Endothelial cell of umbilical vein (primary cell): ENCODE measurements at regions not wholly inside any gene's neighbourhood (a gene's known extent, or its start where the extent isn't known, plus 50 kb on each side); places are given as distances from the start of the nearest gene placed in this dataset.
"Not testable (repeated sequence)": the region's sequence is repeated elsewhere in the genome, so short reads cannot be mapped to it uniquely, and the experiment has no call there.

Experiments used
- BruUV-seq: library from RNA; stranded (reverse); fragments of 400-500 nt; replicated peaks from 2 replicates; lab custom pipeline; 2021; lab: Mats Ljungman, UMichigan
- CTCF ChIA-PET: fragments of 300-600, 350-600 bp; sonication (Branson Sonifier 250); formaldehyde crosslinking; loops from one replicate; lab custom pipeline; 2021; ENCODE audit warnings: antibody characterized with exemption, inconsistent platforms; lab: Charles Lee
- POLR2A ChIA-PET: fragments of 300-600, 350-600 bp; sonication (Branson Sonifier 250); formaldehyde crosslinking; loops from one replicate; lab custom pipeline; 2021; ENCODE audit warnings: antibody characterized with exemption, inconsistent platforms; lab: Charles Lee
- DNase-seq: peaks from one replicate; pipeline ENCODE4 v3.0.0-alpha.2; 2011; ENCODE audit warnings: low read depth, low spot score
- FAIRE-seq: peaks from 2 replicates; lab custom pipeline; 2011; peaks lifted over from hg19 to GRCh38; lab: Jason Lieb, UNC
- H2AFZ ChIP-seq: 2 replicates; pipeline ENCODE4 v1.6.0; 2012; ENCODE audit warnings: low read depth, low read length, control low read depth, inconsistent platforms
- H3K27ac ChIP-seq: 2 replicates; pipeline ENCODE4 v1.5.1; 2011; ENCODE audit warnings: low read depth, mild to moderate bottlenecking, control low read depth, low read length, moderate library complexity; ENCODE audit not compliant: insufficient read depth
- H3K27me3 ChIP-seq, 2 experiments: 2 replicates each; pipeline versions ENCODE4 v1.6.0 to v1.6.1; 2011; ENCODE audit warnings: low read length in 2 of 2, mixed read lengths in 1 of 2; ENCODE audit not compliant: control insufficient read depth in 2 of 2, insufficient read depth in 2 of 2
- H3K36me3 ChIP-seq, 2 experiments: 2 replicates in 1 of 2; 3 replicates in 1 of 2; pipeline ENCODE4 v1.5.1; 2011; ENCODE audit warnings: low read length in 2 of 2, mild to moderate bottlenecking in 1 of 2, moderate library complexity in 1 of 2; ENCODE audit not compliant: control insufficient read depth in 2 of 2, insufficient read depth in 2 of 2; ENCODE audit errors: extremely low read depth in 1 of 2
- H3K4me1 ChIP-seq: 3 replicates; pipeline ENCODE4 v1.5.1; 2011; ENCODE audit warnings: mild to moderate bottlenecking, low read length; ENCODE audit not compliant: control insufficient read depth, insufficient read depth; ENCODE audit errors: extremely low read depth
- H3K4me2 ChIP-seq: 2 replicates; pipeline ENCODE4 v1.6.1; 2011; ENCODE audit warnings: low read length, control low read depth, mixed read lengths; ENCODE audit not compliant: insufficient read depth
- H3K4me3 ChIP-seq, 3 experiments: fragments of 200-600 bp in 1 of 3; sonication (generic), shearing (Covaris generic) in 1 of 3; replicated peaks in 1 of 3; 2 replicates each; pipeline ENCODE4 v1.5.1; 2011 to 2016; ENCODE audit warnings: control low read depth in 3 of 3, low read length in 3 of 3, mild to moderate bottlenecking in 2 of 3, inconsistent platforms in 1 of 3, low read depth in 1 of 3, moderate library complexity in 1 of 3; ENCODE audit not compliant: insufficient read depth in 1 of 3
- H3K79me2 ChIP-seq: 2 replicates; pipeline ENCODE4 v1.6.0; 2012; ENCODE audit warnings: low read length, inconsistent platforms; ENCODE audit not compliant: control insufficient read depth, insufficient read depth
- H3K9ac ChIP-seq: replicated peaks from 2 replicates; pipeline ENCODE3; 2011; ENCODE audit warnings: low read length, control low read depth; ENCODE audit not compliant: insufficient read depth; ENCODE audit errors: extremely low read depth
- H3K9me1 ChIP-seq: replicated peaks from 3 replicates; pipeline ENCODE4 v1.6.0; 2011; ENCODE audit warnings: mild to moderate bottlenecking, low read length; ENCODE audit not compliant: control insufficient read depth, insufficient read depth; ENCODE audit errors: extremely low read depth
- H3K9me3 ChIP-seq: replicated peaks from 2 replicates; pipeline ENCODE4 v1.5.1; 2012; ENCODE audit warnings: low read length, inconsistent platforms; ENCODE audit not compliant: control insufficient read depth, insufficient read depth
- H4K20me1 ChIP-seq: replicated peaks from 2 replicates; pipeline ENCODE3; 2011; ENCODE audit warnings: mild to moderate bottlenecking, low read length; ENCODE audit not compliant: control insufficient read depth, insufficient read depth; ENCODE audit errors: extremely low read depth
- FOS ChIP-seq: IDR thresholded peaks from 2 replicates; pipeline ENCODE4 v1.6.1; 2011; ENCODE audit warnings: mild to moderate bottlenecking, low read length, moderate library complexity, borderline replicate concordance; ENCODE audit not compliant: insufficient read depth
- POLR2AphosphoS5 ChIP-seq: IDR thresholded peaks from 2 replicates; pipeline ENCODE4 v1.6.1; 2012; ENCODE audit warnings: low read depth, mild to moderate bottlenecking, control low read depth, low read length, moderate library complexity; ENCODE audit not compliant: insufficient read depth
- dilution Hi-C: fragments of 300-500 bp; cut with MboI; formaldehyde crosslinking; loops from one replicate; pipeline ENCODE4 v1.15.0; 2019; ENCODE audit warnings: low sequenced_read_pairs; ENCODE audit not compliant: extremely low pct_ligation_motif_present
- intact Hi-C: fragments of 100-400 bp; cut with micrococcal nuclease; formaldehyde crosslinking; loops from one replicate; pipeline ENCODE4 v1.10.0; 2022
- TF ChIP-seq, protein P1 (sequence below): IDR thresholded peaks from 2 replicates; pipeline ENCODE4 v1.6.1; 2011; ENCODE audit not compliant: insufficient read depth, insufficient read length

DNA sequence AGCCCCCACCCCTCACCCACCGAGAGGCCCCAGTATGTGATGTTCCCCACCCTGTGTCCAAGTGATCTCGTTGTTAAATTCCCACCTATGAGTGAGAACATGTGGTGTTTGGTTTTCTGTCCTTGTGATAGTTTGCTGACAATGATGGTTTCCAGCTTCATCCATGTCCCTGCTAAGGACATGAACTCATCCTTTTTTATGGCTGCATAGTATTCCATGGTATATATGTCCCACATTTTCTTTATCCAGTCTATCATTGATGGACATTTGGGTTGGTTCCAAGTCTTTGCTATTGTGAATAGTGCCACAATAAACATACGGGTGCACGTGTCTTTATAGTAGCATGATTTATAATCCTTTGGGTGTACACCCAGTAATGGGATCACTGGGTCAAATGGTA, 79.2 kb downstream of the PXDC1 start:
- POLR2A ChIA-PET: not testable (repeated sequence)

DNA sequence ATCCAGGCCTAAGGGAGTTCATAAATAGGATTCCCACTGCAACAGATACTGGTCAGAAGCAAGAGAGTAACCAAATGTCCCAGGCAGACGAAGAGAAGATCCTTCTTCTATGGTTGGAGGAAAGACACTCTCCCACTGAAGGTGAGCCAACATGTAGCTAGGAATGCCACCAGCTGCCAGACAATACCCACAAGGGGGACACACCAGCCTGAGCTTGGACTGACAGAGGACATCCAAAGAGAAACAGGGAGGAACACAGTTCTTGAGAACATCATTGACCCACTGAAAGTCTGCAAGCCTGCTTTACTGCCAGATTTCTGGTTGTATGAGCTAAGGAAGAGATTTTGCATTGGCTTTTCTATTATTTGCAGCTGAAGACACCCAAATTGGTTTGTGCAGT, 80.1 kb downstream of the PXDC1 start:
- TF ChIP-seq POLR2AphosphoS5 (no peak), FOS (no peak)
- TF ChIP-seq, protein P1, sequence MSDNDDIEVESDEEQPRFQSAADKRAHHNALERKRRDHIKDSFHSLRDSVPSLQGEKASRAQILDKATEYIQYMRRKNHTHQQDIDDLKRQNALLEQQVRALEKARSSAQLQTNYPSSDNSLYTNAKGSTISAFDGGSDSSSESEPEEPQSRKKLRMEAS: no peak
- ChIA-PET CTCF (interaction anchor here (0.8 kb wide), 1 partner anchor 24 kb away, joined by 3 read pairs; no protein-coding TSS in a partner anchor), POLR2A (no interaction called here)
- Histone ChIP-seq H3K9me1 (no peaks in the 10 kb centered on the region), H3K36me3 (no peaks in the 10 kb centered on the region), H3K9ac (no peak overlapping the region), H3K27ac (no peak overlapping the region), H3K4me1 (no peaks in the 10 kb centered on the region), H3K4me3 (no peak overlapping the region), H3K79me2 (no peaks in the 10 kb centered on the region), H3K27me3 (no peaks in the 10 kb centered on the region), H3K9me3 (no peaks in the 10 kb centered on the region), H4K20me1 (no peaks in the 10 kb centered on the region), H2AFZ (no peak overlapping the region), H3K4me2 (no peak overlapping the region)
- DNase-seq: no peak
- intact Hi-C loops: no loop called here
- no peak for FAIRE-seq
- dilution Hi-C loops: no loop called here
- BruUV-seq: no TSS peak

More for the DNA sequence above, 79.2 kb downstream of the PXDC1 start:
- H3K4me1 ChIP-seq, CTCF ChIA-PET, H3K9ac ChIP-seq, H3K9me3 ChIP-seq, dilution Hi-C loops, FAIRE-seq, H2AFZ ChIP-seq, H3K9me1 ChIP-seq, H4K20me1 ChIP-seq, intact Hi-C loops, H3K79me2 ChIP-seq, H3K36me3 ChIP-seq, H3K4me2 ChIP-seq, H3K27ac ChIP-seq, H3K4me3 ChIP-seq, H3K27me3 ChIP-seq, DNase-seq, BruUV-seq: not testable (repeated sequence)
